OCI-M1 (cell line): ENCODE measurements at regions not wholly inside any gene's neighbourhood (a gene's known extent, or its start where the extent isn't known, plus 50 kb on each side); places are given as distances from the start of the nearest gene placed in this dataset.
A peak's percentile ranks its signal among the peaks of the same experiment; 100 is the strongest.

Source experiments
- DNase-seq: peaks from one replicate; lab custom pipeline; 2025; lab: John Stamatoyannopoulos, UW

- DNase-seq: no peak
These were observed 59.5 kb upstream of the FUT8 start for GRCh38 chr14:65352964-65353530.

- DNase-seq: no peak
These were observed 58.4 kb upstream of the FUT8 start for GRCh38 chr14:65354131-65354530.

GRCh38 chr14:65354715-65355114, 57.8 kb upstream of the FUT8 start:
- no peak for DNase-seq

- no peak for DNase-seq
These were observed 56.1 kb upstream of the FUT8 start for GRCh38 chr14:65356327-65356836.

- DNase-seq: no peak
These were observed 55.4 kb upstream of the FUT8 start for GRCh38 chr14:65357113-65357512.

GRCh38 chr14:65357689-65358088, 54.8 kb upstream of the FUT8 start:
- no peak for DNase-seq

- peak; percentile 25 for DNase-seq
These were observed 53.0 kb upstream of the FUT8 start for GRCh38 chr14:65359503-65359902.

GRCh38 chr14:65360144-65360784, 52.3 kb upstream of the FUT8 start:
- no peak for DNase-seq

- DNase-seq: peak; percentile 5
These were observed 50.6 kb upstream of the FUT8 start for GRCh38 chr14:65361920-65362319.
